ENCODE measurements at regions not wholly inside any gene's neighbourhood (a gene's known extent, or its start where the extent isn't known, plus 50 kb on each side); places are given as distances from the start of the nearest gene placed in this dataset.
"Not testable (repeated sequence)": the region's sequence is repeated elsewhere in the genome, so short reads cannot be mapped to it uniquely, and the experiment has no call there.

DNA sequence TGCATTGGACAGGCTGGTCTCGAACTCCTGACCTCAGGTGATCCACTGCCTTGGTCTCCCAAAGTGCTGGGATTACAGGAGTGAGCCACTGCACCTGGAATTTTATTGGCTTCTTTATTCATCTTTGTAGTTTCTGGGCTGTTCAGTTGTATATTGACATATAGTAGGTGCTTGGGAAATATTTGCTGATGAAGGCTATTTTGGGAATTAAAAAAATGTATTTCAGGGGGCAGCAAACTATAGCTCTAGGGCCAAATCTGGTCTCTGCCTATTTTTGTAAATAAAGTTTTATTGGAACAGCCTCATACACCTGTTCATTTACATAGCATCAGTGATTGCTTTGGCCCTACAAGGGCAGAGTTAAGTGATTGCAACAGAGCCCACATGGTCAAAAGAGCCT, 363.6 kb downstream of the NPIPA7 start:
- ATAC-seq; intact Hi-C loops (cut with DNase I; ENCODE audit: low total_unique reads); H3K27ac ChIP-seq; H3K4me3 ChIP-seq; H3K4me1 ChIP-seq; H3K36me3 ChIP-seq; DNase-seq; H3K9me3 ChIP-seq; H3K27me3 ChIP-seq; in situ Hi-C loops (cut with MboI; ENCODE audit: low sequenced_read_pairs in 4 of 4): not testable (repeated sequence)

GRCh38 chr16:16754992-16755667, 376.2 kb downstream of the NPIPA7 start:
- in situ Hi-C loops (cut with MboI; ENCODE audit: low sequenced_read_pairs in 4 of 4): not testable (repeated sequence)

GRCh38 chr16:16763449-16763848, 384.5 kb downstream of the NPIPA7 start:
- TF ChIP-seq CTCF (IDR thresholded peaks at IDR 0.05 in 4 of 5, conservative IDR thresholded peaks at IDR 0.05 in 1 of 5) (no peak), POLR2A (IDR thresholded peaks at IDR 0.05) (no peak)
- Histone ChIP-seq H3K36me3 (no peaks in the 10 kb centered on the region), H3K4me1 (no peaks in the 10 kb centered on the region), H3K27me3 (no peaks in the 10 kb centered on the region), H3K27ac (no peak overlapping the region), H3K9me3 (no peaks in the 10 kb centered on the region), H3K4me3 (no peak overlapping the region)
- in situ Hi-C loops (cut with MboI; ENCODE audit: low sequenced_read_pairs in 4 of 4) (no loop called here), intact Hi-C loops (cut with DNase I; ENCODE audit: low total_unique reads) (no loop called here)
- DNase-seq (no peak), ATAC-seq (no peak)

More at GRCh38 chr16:16754992-16755667, 376.2 kb downstream of the NPIPA7 start:
- ATAC-seq; H3K9me3 ChIP-seq; H3K4me3 ChIP-seq; H3K27me3 ChIP-seq; H3K36me3 ChIP-seq; H3K27ac ChIP-seq; intact Hi-C loops (cut with DNase I; ENCODE audit: low total_unique reads); DNase-seq; H3K4me1 ChIP-seq: not testable (repeated sequence)

GRCh38 chr16:16770717-16771116, 391.8 kb downstream of the NPIPA7 start:
- H3K4me1 ChIP-seq; intact Hi-C loops (cut with DNase I; ENCODE audit: low total_unique reads); ATAC-seq: not testable (repeated sequence)

GRCh38 chr16:16774389-16774788, 395.4 kb downstream of the NPIPA7 start:
- TF ChIP-seq CTCF (IDR thresholded peaks at IDR 0.05 in 4 of 5, conservative IDR thresholded peaks at IDR 0.05 in 1 of 5) (no peak), POLR2A (IDR thresholded peaks at IDR 0.05) (no peak)
- Histone ChIP-seq H3K36me3 (no peaks in the 10 kb centered on the region), H3K27me3 (no peaks in the 10 kb centered on the region), H3K4me1 (no peaks in the 10 kb centered on the region), H3K9me3 (no peaks in the 10 kb centered on the region), H3K4me3 (no peak overlapping the region), H3K27ac (no peak overlapping the region)
- in situ Hi-C loops (cut with MboI; ENCODE audit: low sequenced_read_pairs in 4 of 4) (no loop called here), intact Hi-C loops (cut with DNase I; ENCODE audit: low total_unique reads) (no loop called here)
- DNase-seq (no peak), ATAC-seq (no peak)

More at GRCh38 chr16:16770717-16771116, 391.8 kb downstream of the NPIPA7 start:
- H3K27me3 ChIP-seq; DNase-seq; H3K9me3 ChIP-seq; H3K27ac ChIP-seq; H3K36me3 ChIP-seq; H3K4me3 ChIP-seq; in situ Hi-C loops (cut with MboI; ENCODE audit: low sequenced_read_pairs in 4 of 4): not testable (repeated sequence)

DNA sequence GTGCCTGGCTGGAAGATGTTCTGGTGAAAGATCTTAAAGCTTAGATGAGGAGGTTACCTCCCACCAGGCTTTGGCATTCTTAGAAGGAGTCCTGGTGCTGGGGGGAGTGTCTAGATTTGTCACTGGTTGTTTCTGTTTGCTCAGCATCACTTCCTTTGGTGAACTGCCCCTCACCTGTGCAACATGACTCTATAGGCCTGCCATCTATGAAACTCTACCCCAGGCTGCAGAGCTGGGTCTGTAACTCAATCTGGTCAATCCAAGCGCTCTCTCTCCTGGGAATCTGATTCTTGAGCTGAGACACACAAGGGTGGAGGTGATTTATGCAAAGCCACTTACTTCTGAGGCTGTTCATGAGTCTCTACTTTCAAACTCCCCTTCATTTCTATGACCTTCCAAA, 399.4 kb downstream of the NPIPA7 start:
- no peaks in the 10 kb centered on the region for H3K9me3 ChIP-seq
- intact Hi-C loops (cut with DNase I; ENCODE audit: low total_unique reads) (no loop called here), in situ Hi-C loops (cut with MboI; ENCODE audit: low sequenced_read_pairs in 4 of 4) (no loop called here)
- no peaks in the 10 kb centered on the region for H3K36me3 ChIP-seq
- H3K4me1 ChIP-seq: no peaks in the 10 kb centered on the region
- DNase-seq (no peak), ATAC-seq (no peak)
- no peak overlapping the region for H3K4me3 ChIP-seq
- no peak overlapping the region for H3K27ac ChIP-seq
- TF ChIP-seq POLR2A (IDR thresholded peaks at IDR 0.05): no peak
- TF ChIP-seq CTCF (IDR thresholded peaks at IDR 0.05 in 4 of 5, conservative IDR thresholded peaks at IDR 0.05 in 1 of 5): no peak
- no peaks in the 10 kb centered on the region for H3K27me3 ChIP-seq

All from gastrocnemius medialis (tissue), 4 donors.